ENCODE measurements at regions not wholly inside any gene's neighbourhood (a gene's known extent, or its start where the extent isn't known, plus 50 kb on each side); places are given as distances from the start of the nearest gene placed in this dataset.

DNA sequence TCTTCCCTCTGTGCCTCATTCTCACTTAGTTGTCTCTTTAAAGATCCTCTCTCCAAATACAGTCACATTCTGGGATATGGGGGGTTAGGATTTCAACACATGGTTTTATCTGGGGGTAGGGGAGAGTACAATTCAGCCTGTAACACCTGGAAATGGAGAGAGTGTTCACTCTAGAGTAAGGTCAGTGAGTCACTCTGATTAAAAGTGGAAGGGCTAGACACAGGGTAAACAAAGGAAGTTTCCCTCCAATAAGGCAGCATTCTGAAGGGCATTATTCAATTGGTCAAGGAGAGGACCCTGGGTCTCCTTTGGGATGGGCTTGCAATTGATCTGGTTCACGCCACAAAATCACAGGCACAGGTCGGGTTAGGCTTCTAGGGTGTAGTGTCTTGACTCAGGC lies 232.8 kb upstream of the NPSR1 start:
- TF ChIP-seq, protein P1, sequence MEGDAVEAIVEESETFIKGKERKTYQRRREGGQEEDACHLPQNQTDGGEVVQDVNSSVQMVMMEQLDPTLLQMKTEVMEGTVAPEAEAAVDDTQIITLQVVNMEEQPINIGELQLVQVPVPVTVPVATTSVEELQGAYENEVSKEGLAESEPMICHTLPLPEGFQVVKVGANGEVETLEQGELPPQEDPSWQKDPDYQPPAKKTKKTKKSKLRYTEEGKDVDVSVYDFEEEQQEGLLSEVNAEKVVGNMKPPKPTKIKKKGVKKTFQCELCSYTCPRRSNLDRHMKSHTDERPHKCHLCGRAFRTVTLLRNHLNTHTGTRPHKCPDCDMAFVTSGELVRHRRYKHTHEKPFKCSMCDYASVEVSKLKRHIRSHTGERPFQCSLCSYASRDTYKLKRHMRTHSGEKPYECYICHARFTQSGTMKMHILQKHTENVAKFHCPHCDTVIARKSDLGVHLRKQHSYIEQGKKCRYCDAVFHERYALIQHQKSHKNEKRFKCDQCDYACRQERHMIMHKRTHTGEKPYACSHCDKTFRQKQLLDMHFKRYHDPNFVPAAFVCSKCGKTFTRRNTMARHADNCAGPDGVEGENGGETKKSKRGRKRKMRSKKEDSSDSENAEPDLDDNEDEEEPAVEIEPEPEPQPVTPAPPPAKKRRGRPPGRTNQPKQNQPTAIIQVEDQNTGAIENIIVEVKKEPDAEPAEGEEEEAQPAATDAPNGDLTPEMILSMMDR (conservative IDR thresholded peaks at IDR 0.05; ENCODE audit: low read depth, low read length): no peak
- TF ChIP-seq EZH2 (IDR thresholded peaks at IDR 0.05; ENCODE audit: borderline replicate concordance, low read depth, low read length, poor library complexity, severe bottlenecking): no peak

Measured in A673 (cell line).